ENCODE measurements at regions not wholly inside any gene's neighbourhood (a gene's known extent, or its start where the extent isn't known, plus 50 kb on each side); places are given as distances from the start of the nearest gene placed in this dataset.

DNA sequence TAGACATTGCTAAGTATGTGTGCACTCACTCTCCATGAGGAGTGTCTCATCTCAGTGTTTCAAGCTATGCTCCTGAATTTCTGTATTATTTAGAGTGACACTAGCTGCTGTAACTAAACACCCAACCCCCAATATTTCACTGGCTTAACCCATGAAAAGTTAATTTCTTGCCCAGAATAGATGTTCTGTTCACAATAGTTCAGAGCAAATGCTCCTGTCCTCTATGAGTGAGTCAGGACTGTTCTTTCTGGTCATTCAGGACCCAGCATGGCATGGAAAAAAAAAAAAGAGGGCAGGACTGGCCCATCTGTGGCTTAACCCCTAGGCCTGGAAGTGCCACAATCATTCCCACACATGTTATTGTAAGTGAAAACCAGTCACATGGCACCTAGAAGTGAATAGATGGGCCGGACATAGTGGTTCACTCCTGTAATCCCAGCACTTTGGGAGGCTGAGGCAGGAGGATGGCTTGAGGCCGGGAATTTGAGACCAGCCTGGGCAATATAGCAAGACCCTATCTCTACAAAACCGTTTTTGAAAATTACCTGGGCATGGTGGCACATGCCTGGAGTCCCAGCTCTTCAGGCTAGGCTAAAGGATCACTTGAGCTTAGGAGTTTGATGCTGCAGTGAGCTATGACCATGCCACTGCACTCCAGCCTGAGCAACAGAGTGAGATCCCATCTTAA, 663.6 kb downstream of the IRS1 start:
- Histone ChIP-seq H3K9me3 (no peaks in the 10 kb centered on the region), H3K27me3 (no peaks in the 10 kb centered on the region), H3K4me3 (no peak overlapping the region), H3K27ac (no peak overlapping the region), H3K36me3 (ENCODE audit: low read depth, missing control alignments) (no peaks in the 10 kb centered on the region), H3K4me1 (no peaks in the 10 kb centered on the region)
- TF ChIP-seq, protein P1, sequence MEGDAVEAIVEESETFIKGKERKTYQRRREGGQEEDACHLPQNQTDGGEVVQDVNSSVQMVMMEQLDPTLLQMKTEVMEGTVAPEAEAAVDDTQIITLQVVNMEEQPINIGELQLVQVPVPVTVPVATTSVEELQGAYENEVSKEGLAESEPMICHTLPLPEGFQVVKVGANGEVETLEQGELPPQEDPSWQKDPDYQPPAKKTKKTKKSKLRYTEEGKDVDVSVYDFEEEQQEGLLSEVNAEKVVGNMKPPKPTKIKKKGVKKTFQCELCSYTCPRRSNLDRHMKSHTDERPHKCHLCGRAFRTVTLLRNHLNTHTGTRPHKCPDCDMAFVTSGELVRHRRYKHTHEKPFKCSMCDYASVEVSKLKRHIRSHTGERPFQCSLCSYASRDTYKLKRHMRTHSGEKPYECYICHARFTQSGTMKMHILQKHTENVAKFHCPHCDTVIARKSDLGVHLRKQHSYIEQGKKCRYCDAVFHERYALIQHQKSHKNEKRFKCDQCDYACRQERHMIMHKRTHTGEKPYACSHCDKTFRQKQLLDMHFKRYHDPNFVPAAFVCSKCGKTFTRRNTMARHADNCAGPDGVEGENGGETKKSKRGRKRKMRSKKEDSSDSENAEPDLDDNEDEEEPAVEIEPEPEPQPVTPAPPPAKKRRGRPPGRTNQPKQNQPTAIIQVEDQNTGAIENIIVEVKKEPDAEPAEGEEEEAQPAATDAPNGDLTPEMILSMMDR (IDR thresholded peaks at IDR 0.05), result no peak
- TF ChIP-seq POLR2A (IDR thresholded peaks at IDR 0.05), result no peak
- intact Hi-C loops (cut with DNase I; ENCODE audit: low total_unique reads), result no loop called here
- DNase-seq, result no peak
- 64 to 76% methylated on average over 3 of the region's 3 CpGs for WGBS, 2 donors

DNA sequence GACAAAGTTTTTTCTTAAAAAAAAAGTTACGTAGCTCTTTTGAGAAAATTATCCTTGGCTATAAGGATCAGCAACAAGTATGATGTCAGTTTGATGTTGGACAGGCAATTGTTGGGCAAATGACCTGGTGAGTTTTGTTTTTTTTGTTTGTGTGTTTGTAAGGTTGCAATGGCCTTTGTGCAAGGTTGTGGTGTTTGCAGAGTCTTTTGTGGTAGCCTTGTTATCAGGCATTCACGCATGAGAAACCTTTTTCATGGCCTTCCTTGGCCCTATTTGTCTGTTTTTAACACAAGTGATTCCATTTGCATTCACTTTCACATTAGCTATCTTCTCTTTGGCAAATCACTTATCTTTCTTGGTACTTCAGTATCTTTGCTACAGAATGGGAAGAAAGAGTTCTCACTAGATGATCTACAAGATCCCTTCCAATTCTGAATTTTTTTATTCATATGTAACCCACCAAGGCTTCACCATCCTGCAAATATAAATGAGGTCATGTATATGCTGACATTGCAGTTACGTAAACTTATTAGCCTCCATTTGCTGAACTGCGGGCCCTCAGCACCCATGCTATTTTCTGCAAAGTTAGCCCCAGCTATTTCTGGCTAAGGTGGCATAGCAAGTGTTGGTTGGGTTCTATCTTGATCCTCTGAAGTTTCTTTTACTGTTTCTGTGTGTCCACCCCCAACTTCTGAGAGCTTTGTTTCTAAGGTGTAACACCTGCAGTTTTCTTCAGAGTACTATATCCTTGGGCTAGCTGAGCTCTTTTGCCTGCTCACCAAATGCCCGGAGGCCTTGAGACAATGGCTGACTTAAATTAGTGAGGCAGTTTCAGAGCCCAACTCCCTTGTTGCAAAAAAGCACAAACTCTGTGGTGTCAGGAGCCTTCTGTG, 667.1 kb downstream of the IRS1 start:
- WGBS, 2 donors, result 90 to 92% methylated on average over 5 of the region's 5 CpGs
- no peak overlapping the region for H3K4me3 ChIP-seq
- H3K36me3 ChIP-seq (ENCODE audit: low read depth, missing control alignments), result no peaks in the 10 kb centered on the region
- H3K4me1 ChIP-seq, result no peaks in the 10 kb centered on the region
- no peak overlapping the region for H3K27ac ChIP-seq
- no peaks in the 10 kb centered on the region for H3K9me3 ChIP-seq
- H3K27me3 ChIP-seq, result no peaks in the 10 kb centered on the region
- DNase-seq, result no peak
- TF ChIP-seq POLR2A (IDR thresholded peaks at IDR 0.05), result no peak
- TF ChIP-seq, protein P1 (IDR thresholded peaks at IDR 0.05), result no peak
- intact Hi-C loops (cut with DNase I; ENCODE audit: low total_unique reads), result no loop called here

DNA sequence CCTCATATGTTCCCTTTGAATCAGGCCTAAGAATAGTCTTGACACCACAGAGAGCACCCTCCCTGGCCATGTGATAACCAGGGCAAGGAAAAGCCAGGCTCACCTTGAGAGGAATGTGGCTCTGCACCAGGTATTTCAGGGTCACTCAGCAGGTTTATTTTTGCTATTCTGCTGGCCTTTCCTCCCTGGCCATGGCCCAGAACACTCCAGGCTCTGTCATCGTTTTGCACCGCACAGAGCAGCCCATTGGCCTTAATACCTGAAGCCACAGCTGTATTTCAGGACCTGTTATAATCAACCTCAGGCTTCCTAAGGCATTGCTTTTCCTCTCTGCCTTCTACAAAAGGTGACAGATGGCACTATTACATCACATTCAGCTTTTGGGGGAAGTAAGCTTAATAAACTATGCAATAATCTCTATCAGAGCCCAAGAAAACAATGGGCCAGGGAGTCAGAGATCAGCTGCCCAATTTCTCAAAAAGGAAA, 668.3 kb downstream of the IRS1 start:
- Histone ChIP-seq H3K36me3 (ENCODE audit: low read depth, missing control alignments) (no peaks in the 10 kb centered on the region), H3K4me1 (no peaks in the 10 kb centered on the region), H3K9me3 (no peaks in the 10 kb centered on the region), H3K4me3 (no peak overlapping the region), H3K27ac (no peak overlapping the region), H3K27me3 (no peaks in the 10 kb centered on the region)
- intact Hi-C loops (cut with DNase I; ENCODE audit: low total_unique reads), result no loop called here
- WGBS, 2 donors, result 75 to 93% methylated on average over 2 of the region's 2 CpGs
- DNase-seq, result no peak
- TF ChIP-seq, protein P1 (IDR thresholded peaks at IDR 0.05), result no peak
- TF ChIP-seq POLR2A (IDR thresholded peaks at IDR 0.05), result no peak

DNA sequence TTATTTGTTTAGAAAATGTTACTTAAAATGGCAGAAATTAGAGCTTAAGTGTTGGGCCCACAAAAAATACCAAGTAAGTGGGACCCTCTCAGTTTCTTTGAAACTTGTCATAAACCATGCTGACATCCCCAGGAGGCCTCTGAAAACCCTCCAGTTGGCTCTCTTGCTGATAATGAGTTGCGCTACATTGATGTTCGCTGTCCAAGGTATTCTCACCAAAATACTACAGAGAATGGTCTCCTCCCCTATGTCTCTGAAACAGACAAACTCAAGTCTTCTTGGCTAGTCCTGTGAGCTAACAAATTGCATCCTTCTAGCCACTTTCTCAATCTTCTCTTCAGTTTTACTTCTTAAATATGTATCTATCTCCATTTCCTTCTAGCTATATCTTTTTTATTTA, 669.4 kb downstream of the IRS1 start:
- WGBS, 2 donors, result 59 to 70% methylated on average over 2 of the region's 2 CpGs
- no peak for TF ChIP-seq POLR2A (IDR thresholded peaks at IDR 0.05)
- TF ChIP-seq, protein P1 (IDR thresholded peaks at IDR 0.05), result no peak
- H3K9me3 ChIP-seq, result no peaks in the 10 kb centered on the region
- no peak overlapping the region for H3K27ac ChIP-seq
- H3K4me1 ChIP-seq, result no peaks in the 10 kb centered on the region
- no peaks in the 10 kb centered on the region for H3K27me3 ChIP-seq
- no peak for DNase-seq
- H3K36me3 ChIP-seq (ENCODE audit: low read depth, missing control alignments), result no peaks in the 10 kb centered on the region
- intact Hi-C loops (cut with DNase I; ENCODE audit: low total_unique reads), result no loop called here
- H3K4me3 ChIP-seq, result no peak overlapping the region

Measured in testis (tissue), 2 donors.